K562 (cell line): ENCODE measurements at regions not wholly inside any gene's neighbourhood (a gene's known extent, or its start where the extent isn't known, plus 50 kb on each side); places are given as distances from the start of the nearest gene placed in this dataset.

ENCODE experiments used
- ATAC-seq: fragments of 200-7000 bp; cut with Tn5 transposase; 3 replicates; pipeline ENCODE4 v1.9.1; 2020; ENCODE audit warnings: moderate library complexity
- BruUV-seq: library from RNA; stranded (reverse); fragments of 400-500 nt; replicated peaks from 2 replicates; lab custom pipeline; 2021; lab: Mats Ljungman, UMichigan
- CTCF ChIA-PET: fragments of 300-600 bp; formaldehyde crosslinking; extraction: SDS; loops from one replicate; lab custom pipeline; 2021; ENCODE audit warnings: low intra/inter-chr PET ratio; lab: Yijun Ruan, JAX
- POLR2A ChIA-PET: fragments of 300-600, 350-650 bp; sonication (Branson Sonifier 250); formaldehyde crosslinking; extraction: SDS; loops from one replicate; lab custom pipeline; 2021; ENCODE audit warnings: antibody characterized with exemption, inconsistent platforms; lab: Yijun Ruan, JAX
- DNase-seq, 4 experiments: peaks; one replicate each; pipeline versions ENCODE4 v3.0.0 to v3.0.0-alpha.2; 2011 to 2018; ENCODE audit warnings: low spot score in 3 of 4, mixed read lengths in 3 of 4; ENCODE audit errors: extremely low read depth in 1 of 4
- FAIRE-seq: peaks from 2 replicates; lab custom pipeline; 2011; peaks lifted over from hg19 to GRCh38; lab: Jason Lieb, UNC
- H2AFZ ChIP-seq: 2 replicates; pipeline ENCODE4 v1.6.0; 2011; ENCODE audit warnings: low read depth, low read length, control low read depth, inconsistent platforms
- H3K27ac ChIP-seq: fragments of 200-600 bp; 3 replicates; pipeline ENCODE4 v1.8.0; 2011; ENCODE audit warnings: low read depth, mild to moderate bottlenecking, control low read depth, inconsistent platforms, low read length, moderate library complexity, mixed read lengths; ENCODE audit errors: extremely low read depth
- H3K27me3 ChIP-seq, 2 experiments: fragments of 300-600 bp in 1 of 2; 2 replicates in 1 of 2; 3 replicates in 1 of 2; pipeline versions ENCODE4 v1.6.0 to v1.8.0; 2011; ENCODE audit warnings: inconsistent platforms in 2 of 2, low read length in 2 of 2, mild to moderate bottlenecking in 1 of 2, mixed read lengths in 1 of 2, moderate library complexity in 1 of 2; ENCODE audit not compliant: control insufficient read depth in 2 of 2, insufficient read depth in 2 of 2
- H3K36me3 ChIP-seq: fragments of 300-600 bp; 3 replicates; pipeline ENCODE4 v1.8.0; 2011; ENCODE audit warnings: mild to moderate bottlenecking, low read length, inconsistent platforms; ENCODE audit not compliant: control insufficient read depth, insufficient read depth
- H3K4me1 ChIP-seq, 2 experiments: fragments of 200-600 bp in 1 of 2; replicated peaks in 1 of 2; 2 replicates in 1 of 2; 3 replicates in 1 of 2; pipeline versions ENCODE4 v1.5.1 to v1.8.0; 2011; ENCODE audit warnings: inconsistent platforms in 2 of 2, low read length in 2 of 2, mild to moderate bottlenecking in 1 of 2, mixed read lengths in 1 of 2, moderate library complexity in 1 of 2; ENCODE audit not compliant: control insufficient read depth in 2 of 2, insufficient read depth in 2 of 2
- H3K4me2 ChIP-seq: 2 replicates; pipeline ENCODE4 v1.6.1; 2011; ENCODE audit warnings: low read length, control low read depth, inconsistent platforms, mixed read lengths; ENCODE audit not compliant: insufficient read depth
- H3K4me3 ChIP-seq: fragments of 200-600 bp; sonication (generic), shearing (Covaris generic); 2 replicates; pipeline ENCODE4 v1.5.1; 2016; ENCODE audit warnings: control low read depth, inconsistent platforms
- H3K79me2 ChIP-seq: fragments of 200-600 bp; 3 replicates; pipeline ENCODE4 v1.8.0; 2011; ENCODE audit warnings: low read length, inconsistent platforms; ENCODE audit not compliant: control insufficient read depth, insufficient read depth
- H3K9ac ChIP-seq, 2 experiments: 2 replicates each; pipeline versions ENCODE4 v1.6.0 to v1.6.1; 2011; ENCODE audit warnings: low read depth in 2 of 2, low read length in 2 of 2, control low read depth in 1 of 2, inconsistent platforms in 1 of 2, mild to moderate bottlenecking in 1 of 2, mixed read lengths in 1 of 2; ENCODE audit not compliant: insufficient read depth in 1 of 2
- H3K9me1 ChIP-seq: one replicate; pipeline ENCODE4 v1.6.0; 2011; ENCODE audit warnings: inconsistent platforms, mild to moderate bottlenecking, low read length, moderate library complexity; ENCODE audit not compliant: control insufficient read depth, insufficient read depth
- H3K9me3 ChIP-seq: replicated peaks from 2 replicates; pipeline ENCODE4 v1.5.1; 2011; ENCODE audit warnings: low read depth, low read length, inconsistent platforms; ENCODE audit not compliant: control insufficient read depth, insufficient read depth
- H4K20me1 ChIP-seq: replicated peaks from 2 replicates; pipeline ENCODE4 v1.6.1; 2011; ENCODE audit warnings: low read length, inconsistent platforms, mixed read lengths; ENCODE audit not compliant: control insufficient read depth, insufficient read depth
- ARID3A ChIP-seq: IDR thresholded peaks from 2 replicates; pipeline ENCODE4 v1.6.1; 2012; ENCODE audit warnings: low read depth, low read length, improper control_type of control experiment, borderline replicate concordance
- BRCA1 ChIP-seq, 2 experiments: fragments of 450-650 bp in 1 of 2; sonication (generic) in 1 of 2; formaldehyde crosslinking in 1 of 2; IDR thresholded peaks; 2 replicates each; pipeline versions ENCODE4 v1.5.0 to v1.6.1; 2017 to 2020; ENCODE audit warnings: mild to moderate bottlenecking in 1 of 2, missing genetic modification reagents in 1 of 2
- CBFA2T3 ChIP-seq: fragments of 450-650 bp; IDR thresholded peaks from 2 replicates; pipeline ENCODE4 v1.6.1; 2017
- CTBP1 ChIP-seq: fragments of 450-650 bp; IDR thresholded peaks from 2 replicates; pipeline ENCODE4 v1.6.1; 2016; ENCODE audit warnings: borderline replicate concordance
- DDX20 ChIP-seq: fragments of 450-650 bp; IDR thresholded peaks from 2 replicates; pipeline ENCODE4 v1.6.1; 2016; ENCODE audit warnings: missing genetic modification characterization, low read depth, mild to moderate bottlenecking, missing compliant biosample characterization, moderate library complexity
- MNT ChIP-seq, 2 experiments: fragments of 450-650 bp; conservative IDR thresholded peaks; 2 replicates each; pipeline ENCODE4 v1.6.1; 2017; ENCODE audit warnings: mild to moderate bottlenecking in 2 of 2, moderate library complexity in 2 of 2
- MTA2 ChIP-seq: fragments of 450-650 bp; IDR thresholded peaks from 2 replicates; pipeline ENCODE4 v1.6.1; 2016; ENCODE audit warnings: low read depth
- MTF1 ChIP-seq: fragments of 250-450 bp; sonication (Bioruptor Pico); IDR thresholded peaks from 2 replicates; pipeline ENCODE4 v1.9.0; 2021; ENCODE audit warnings: moderate library complexity, mild to moderate bottlenecking, inconsistent platforms, borderline replicate concordance
- NCOA1 ChIP-seq: fragments of 450-650 bp; IDR thresholded peaks from 2 replicates; pipeline ENCODE4 v1.6.1; 2016; ENCODE audit warnings: low read depth
- RBBP5 ChIP-seq: fragments of 200-600 bp; sonication (generic); IDR thresholded peaks from 2 replicates; pipeline ENCODE4 v1.6.1; 2012; ENCODE audit warnings: borderline replicate concordance, mild to moderate bottlenecking, low read length, control low read depth, inconsistent platforms; ENCODE audit not compliant: insufficient read depth, poor library complexity, severe bottlenecking
- ZBTB26 ChIP-seq: fragments of 450-650 bp; formaldehyde crosslinking; IDR thresholded peaks from 2 replicates; pipeline ENCODE4 v1.4.0; 2022; ENCODE audit warnings: missing genetic modification characterization
- ZNF766 ChIP-seq: fragments of 200-800 bp; sonication (Bioruptor generic); conservative IDR thresholded peaks from 2 replicates; pipeline ENCODE4 v1.6.1; 2016; ENCODE audit warnings: missing genetic modification characterization, missing compliant biosample characterization
- WGBS: fragments of 100-300 bp; shearing (Covaris generic); methylation state at CpG from one replicate; pipeline ENCODE4 v1.1.6; 2016; ENCODE audit warnings: low coverage, mixed read lengths; ENCODE audit not compliant: insufficient coverage; ENCODE audit errors: missing lambda C conversion rate; 5-methylcytosine and 5-hydroxymethylcytosine counted together
- in situ Hi-C: fragments of 300-500 bp; cut with MboI; formaldehyde crosslinking; loops from 4 replicates; pipeline ENCODE4 v1.15.0; 2018; ENCODE audit warnings: inconsistent platforms, mixed read lengths
- intact Hi-C: fragments of 100-400 bp; cut with micrococcal nuclease; formaldehyde crosslinking; loops from 2 replicates; pipeline ENCODE4 v1.14.2; 2022

GRCh38 chr9:105854783-105855724, 160.7 kb downstream of the TMEM38B start:
- Histone ChIP-seq H4K20me1 (no peaks in the 10 kb centered on the region), H3K36me3 (no peaks in the 10 kb centered on the region), H3K4me3 (no peak overlapping the region), H3K9me3 (no peaks in the 10 kb centered on the region), H3K27me3 (no peaks in the 10 kb centered on the region), H2AFZ (no peak overlapping the region), H3K9me1 (no peaks in the 10 kb centered on the region), H3K4me1 (peaks cover 0 to 3% of the 10 kb centered on the region in 2 experiments; a peak in 1 of 5 replicates), H3K27ac (no peak overlapping the region), H3K4me2 (no peak overlapping the region), H3K79me2 (no peaks in the 10 kb centered on the region), H3K9ac (no peak overlapping the region)
- BruUV-seq = no TSS peak
- in situ Hi-C loops (no loop called here), intact Hi-C loops (no loop called here)
- ChIA-PET CTCF (no interaction called here), POLR2A (interaction anchor here (1.0 kb wide), 1 partner anchor 14 kb away, joined by 3 read pairs; no protein-coding TSS in a partner anchor)
- DNase-seq (no peak), FAIRE-seq (no peak), ATAC-seq (no peak)
- WGBS = 10% methylated on average over 3 of the region's 3 CpGs
- TF ChIP-seq ZBTB26 (CRISPR knock-in tag) (no peak), ZNF766 (CRISPR knock-in tag) (no peak), MNT (conservative IDR thresholded peaks at IDR 0.05) (no peak), ARID3A (no peak), MTA2 (no peak), NCOA1 (no peak), BRCA1 (IDR thresholded peaks at IDR 0.05) (no peak), BRCA1 (CRISPR knock-in tag; IDR thresholded peaks at IDR 0.05) (no peak), MTF1 (CRISPR knock-in tag) (no peak), RBBP5 (no peak), CTBP1 (no peak), CBFA2T3 (no peak), DDX20 (no peak)
